Retinal pigment epithelial cell (primary cell): ENCODE measurements at regions not wholly inside any gene's neighbourhood (a gene's known extent, or its start where the extent isn't known, plus 50 kb on each side); places are given as distances from the start of the nearest gene placed in this dataset.

Source experiments
- DNase-seq: peaks from one replicate; pipeline ENCODE4 v3.0.0-alpha.2; 2010; ENCODE audit warnings: low read depth
- H3K4me3 ChIP-seq: 2 replicates; pipeline ENCODE4 v1.5.1; 2011; ENCODE audit warnings: mild to moderate bottlenecking, low read length, control low read depth, moderate library complexity
- TF ChIP-seq, protein P1 (sequence below): conservative IDR thresholded peaks from 2 replicates; pipeline ENCODE4 v1.5.1; 2011; ENCODE audit warnings: low read depth, low read length, control low read depth, inconsistent platforms

- no peak overlapping the region for H3K4me3 ChIP-seq
- DNase-seq = peak; percentile 2
- TF ChIP-seq, protein P1, sequence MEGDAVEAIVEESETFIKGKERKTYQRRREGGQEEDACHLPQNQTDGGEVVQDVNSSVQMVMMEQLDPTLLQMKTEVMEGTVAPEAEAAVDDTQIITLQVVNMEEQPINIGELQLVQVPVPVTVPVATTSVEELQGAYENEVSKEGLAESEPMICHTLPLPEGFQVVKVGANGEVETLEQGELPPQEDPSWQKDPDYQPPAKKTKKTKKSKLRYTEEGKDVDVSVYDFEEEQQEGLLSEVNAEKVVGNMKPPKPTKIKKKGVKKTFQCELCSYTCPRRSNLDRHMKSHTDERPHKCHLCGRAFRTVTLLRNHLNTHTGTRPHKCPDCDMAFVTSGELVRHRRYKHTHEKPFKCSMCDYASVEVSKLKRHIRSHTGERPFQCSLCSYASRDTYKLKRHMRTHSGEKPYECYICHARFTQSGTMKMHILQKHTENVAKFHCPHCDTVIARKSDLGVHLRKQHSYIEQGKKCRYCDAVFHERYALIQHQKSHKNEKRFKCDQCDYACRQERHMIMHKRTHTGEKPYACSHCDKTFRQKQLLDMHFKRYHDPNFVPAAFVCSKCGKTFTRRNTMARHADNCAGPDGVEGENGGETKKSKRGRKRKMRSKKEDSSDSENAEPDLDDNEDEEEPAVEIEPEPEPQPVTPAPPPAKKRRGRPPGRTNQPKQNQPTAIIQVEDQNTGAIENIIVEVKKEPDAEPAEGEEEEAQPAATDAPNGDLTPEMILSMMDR = no peak
Observed at GRCh38 chr7:121797657-121798452, 75.1 kb upstream of the PTPRZ1 start.

- H3K4me3 ChIP-seq = no peak overlapping the region
- DNase-seq = no peak
- TF ChIP-seq, protein P1 = no peak
Observed at GRCh38 chr7:121796936-121797656, 75.9 kb upstream of the PTPRZ1 start.

GRCh38 chr7:121796381-121796780 lies 76.6 kb upstream of the PTPRZ1 start:
- H3K4me3 ChIP-seq = no peak overlapping the region
- no peak for DNase-seq
- TF ChIP-seq, protein P1 = no peak

DNA sequence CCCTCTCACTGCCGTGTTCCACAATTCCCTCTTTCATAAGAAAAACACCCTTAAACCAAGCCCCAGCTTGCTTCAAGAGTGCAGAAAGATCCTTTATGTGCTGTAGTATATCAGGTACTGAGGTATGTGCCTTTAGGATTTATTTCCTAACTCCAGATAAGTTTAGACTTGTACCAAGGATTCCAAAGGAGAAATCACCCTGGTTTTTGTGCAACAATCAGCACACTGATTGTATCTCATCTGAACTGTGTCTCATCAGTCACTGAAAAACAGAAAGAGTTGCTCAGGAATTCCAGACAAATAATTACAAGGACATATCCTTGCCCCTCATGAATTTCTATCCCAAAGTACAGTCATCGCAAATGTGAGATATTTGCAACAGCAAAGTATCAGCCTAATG lies 77.2 kb upstream of the PTPRZ1 start:
- TF ChIP-seq, protein P1 = no peak
- DNase-seq = no peak
- no peak overlapping the region for H3K4me3 ChIP-seq

DNA sequence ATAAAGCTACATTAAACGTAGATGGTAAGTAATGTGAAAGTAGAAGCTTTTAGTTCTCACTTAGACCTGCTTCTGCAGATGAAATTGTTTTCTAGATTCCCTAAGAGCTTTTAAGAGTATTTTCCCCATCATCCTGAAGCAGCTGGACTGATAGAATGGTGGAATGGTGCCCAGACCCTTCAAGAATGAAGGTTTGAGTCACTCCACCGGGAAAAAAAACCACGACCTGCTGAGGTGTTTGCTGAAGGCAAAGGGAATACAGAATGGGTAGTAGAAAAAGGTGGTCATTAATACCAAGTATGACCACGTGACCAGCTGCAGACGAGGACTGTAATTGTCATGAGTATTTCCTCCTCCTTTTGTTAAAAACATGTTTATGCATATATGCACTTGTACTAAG lies 79.2 kb upstream of the PTPRZ1 start:
- no peak overlapping the region for H3K4me3 ChIP-seq
- TF ChIP-seq, protein P1 = no peak
- DNase-seq = peak; percentile 5

DNA sequence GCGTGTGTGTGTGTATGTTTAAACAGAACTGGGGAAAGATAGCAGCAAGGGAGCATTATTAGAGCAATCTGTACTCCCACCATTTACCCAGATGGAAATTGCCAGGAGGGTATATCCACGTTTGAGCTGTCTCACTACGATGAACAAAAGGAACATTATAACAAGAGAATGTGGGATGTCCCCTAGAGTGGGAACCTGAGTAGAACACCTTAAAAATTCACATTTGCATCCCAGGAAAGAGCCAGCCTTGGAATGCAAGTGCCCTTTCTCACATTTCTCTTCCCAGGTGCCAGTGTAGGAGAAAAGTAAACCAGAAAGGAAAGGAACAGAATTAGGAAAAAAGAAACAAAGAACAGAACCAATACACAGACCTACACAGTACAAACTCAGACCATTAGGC lies 95.3 kb upstream of the PTPRZ1 start:
- TF ChIP-seq, protein P1 = no peak
- no peak overlapping the region for H3K4me3 ChIP-seq
- no peak for DNase-seq

DNA sequence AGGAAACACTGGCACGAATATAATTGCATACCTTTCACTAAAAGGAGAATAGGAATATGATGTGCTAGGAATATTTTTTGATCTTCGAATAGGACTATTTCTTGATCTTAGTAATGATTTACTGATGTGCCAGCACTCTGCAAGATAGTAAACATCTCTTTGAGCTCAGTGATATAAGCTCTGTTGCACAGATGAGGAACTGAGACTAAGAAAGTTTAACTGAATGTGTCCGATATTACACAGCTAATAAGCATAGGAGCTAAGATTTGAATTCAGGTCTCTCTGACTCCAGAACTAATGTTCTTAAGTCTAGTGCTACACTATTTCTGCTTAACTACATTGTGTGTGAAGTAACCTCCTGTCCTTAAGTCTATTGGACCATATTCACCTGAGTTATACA lies 98.4 kb upstream of the PTPRZ1 start:
- no peak for DNase-seq
- H3K4me3 ChIP-seq = no peak overlapping the region
- TF ChIP-seq, protein P1 = no peak
